Activated naive CD4-positive, alpha-beta T cell (primary cell): ENCODE measurements at regions not wholly inside any gene's neighbourhood (a gene's known extent, or its start where the extent isn't known, plus 50 kb on each side); places are given as distances from the start of the nearest gene placed in this dataset.
"Not testable (repeated sequence)": the region's sequence is repeated elsewhere in the genome, so short reads cannot be mapped to it uniquely, and the experiment has no call there.

Experiments
- DNase-seq, 4 experiments: peaks; one replicate each; lab custom pipeline; 2025; lab: John Stamatoyannopoulos, UW

- no peak for DNase-seq
Observed at GRCh38 chr5:116887104-116887503, 312.5 kb upstream of the SEMA6A start.

GRCh38 chr5:116885825-116886224, 311.2 kb upstream of the SEMA6A start:
- no peak for DNase-seq

- DNase-seq: no peak
Observed at GRCh38 chr5:116883875-116884274, 309.3 kb upstream of the SEMA6A start.

GRCh38 chr5:116881921-116882531, 307.4 kb upstream of the SEMA6A start:
- no peak for DNase-seq

GRCh38 chr5:116880601-116881000, 306.0 kb upstream of the SEMA6A start:
- no peak for DNase-seq

- no peak for DNase-seq
Observed at GRCh38 chr5:116880150-116880549, 305.5 kb upstream of the SEMA6A start.

- no peak for DNase-seq
Observed at GRCh38 chr5:116876240-116876840, 301.7 kb upstream of the SEMA6A start.

- no peak for DNase-seq
Observed at GRCh38 chr5:116872986-116873385, 298.4 kb upstream of the SEMA6A start.

- DNase-seq: no peak
Observed at GRCh38 chr5:116872486-116872885, 297.9 kb upstream of the SEMA6A start.

GRCh38 chr5:116867825-116868224, 293.2 kb upstream of the SEMA6A start:
- DNase-seq: not testable (repeated sequence)

- no peak for DNase-seq
Observed at GRCh38 chr5:116865651-116866050, 291.0 kb upstream of the SEMA6A start.

GRCh38 chr5:116864838-116865190, 290.2 kb upstream of the SEMA6A start:
- no peak for DNase-seq

- no peak for DNase-seq
Observed at GRCh38 chr5:116864157-116864837, 289.7 kb upstream of the SEMA6A start.

- DNase-seq: no peak
Observed at GRCh38 chr5:116862632-116863455, 288.2 kb upstream of the SEMA6A start.

- DNase-seq: no peak
Observed at GRCh38 chr5:116861666-116862065, 287.0 kb upstream of the SEMA6A start.

GRCh38 chr5:116861097-116861496, 286.5 kb upstream of the SEMA6A start:
- DNase-seq: no peak

GRCh38 chr5:116859666-116860320, 285.2 kb upstream of the SEMA6A start:
- DNase-seq: no peak

- no peak for DNase-seq
Observed at GRCh38 chr5:116858705-116859333, 284.2 kb upstream of the SEMA6A start.

- DNase-seq: not testable (repeated sequence)
Observed at GRCh38 chr5:116858020-116858419, 283.4 kb upstream of the SEMA6A start.

GRCh38 chr5:116856271-116856670, 281.6 kb upstream of the SEMA6A start:
- no peak for DNase-seq

GRCh38 chr5:116853992-116854391, 279.4 kb upstream of the SEMA6A start:
- DNase-seq: no peak
